HFF-Myc (cell line): ENCODE measurements at regions not wholly inside any gene's neighbourhood (a gene's known extent, or its start where the extent isn't known, plus 50 kb on each side); places are given as distances from the start of the nearest gene placed in this dataset.
"Not testable (repeated sequence)": the region's sequence is repeated elsewhere in the genome, so short reads cannot be mapped to it uniquely, and the experiment has no call there.

ENCODE experiments used
- DNase-seq: peaks from one replicate; pipeline ENCODE4 v3.0.0-alpha.2; 2011; ENCODE audit warnings: low read depth; ENCODE audit errors: extremely low read depth
- H3K4me3 ChIP-seq: replicated peaks from 2 replicates; pipeline ENCODE4 v1.5.1; 2011; ENCODE audit warnings: low read depth, mild to moderate bottlenecking, control low read depth, low read length
- TF ChIP-seq, protein P1 (sequence below): IDR thresholded peaks from 2 replicates; pipeline ENCODE4 v1.5.1; 2012; ENCODE audit warnings: mild to moderate bottlenecking, low read depth, low read length, control low read depth; ENCODE audit errors: missing control alignments

DNA sequence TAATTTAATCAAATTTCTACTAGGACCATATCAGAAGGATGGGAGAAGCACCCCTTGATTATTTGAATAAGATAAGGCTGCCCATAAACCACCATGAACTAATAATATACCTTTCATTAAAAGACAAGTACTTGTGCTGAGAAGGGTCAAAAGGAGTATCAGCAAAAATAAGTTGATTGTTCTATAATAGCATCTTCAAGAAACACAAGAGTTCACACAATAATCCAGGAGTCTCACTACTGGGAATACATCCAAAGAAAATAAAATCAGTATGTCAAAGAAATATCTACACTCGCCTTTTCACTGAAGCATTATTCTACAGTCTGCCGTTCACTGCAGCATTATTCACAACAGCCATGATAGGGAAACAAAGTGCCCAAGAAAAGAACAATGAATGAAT, 1310.1 kb upstream of the PCDH9 start:
- DNase-seq, result no peak
- TF ChIP-seq, protein P1, sequence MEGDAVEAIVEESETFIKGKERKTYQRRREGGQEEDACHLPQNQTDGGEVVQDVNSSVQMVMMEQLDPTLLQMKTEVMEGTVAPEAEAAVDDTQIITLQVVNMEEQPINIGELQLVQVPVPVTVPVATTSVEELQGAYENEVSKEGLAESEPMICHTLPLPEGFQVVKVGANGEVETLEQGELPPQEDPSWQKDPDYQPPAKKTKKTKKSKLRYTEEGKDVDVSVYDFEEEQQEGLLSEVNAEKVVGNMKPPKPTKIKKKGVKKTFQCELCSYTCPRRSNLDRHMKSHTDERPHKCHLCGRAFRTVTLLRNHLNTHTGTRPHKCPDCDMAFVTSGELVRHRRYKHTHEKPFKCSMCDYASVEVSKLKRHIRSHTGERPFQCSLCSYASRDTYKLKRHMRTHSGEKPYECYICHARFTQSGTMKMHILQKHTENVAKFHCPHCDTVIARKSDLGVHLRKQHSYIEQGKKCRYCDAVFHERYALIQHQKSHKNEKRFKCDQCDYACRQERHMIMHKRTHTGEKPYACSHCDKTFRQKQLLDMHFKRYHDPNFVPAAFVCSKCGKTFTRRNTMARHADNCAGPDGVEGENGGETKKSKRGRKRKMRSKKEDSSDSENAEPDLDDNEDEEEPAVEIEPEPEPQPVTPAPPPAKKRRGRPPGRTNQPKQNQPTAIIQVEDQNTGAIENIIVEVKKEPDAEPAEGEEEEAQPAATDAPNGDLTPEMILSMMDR, result no peak
- H3K4me3 ChIP-seq, result no peak overlapping the region

DNA sequence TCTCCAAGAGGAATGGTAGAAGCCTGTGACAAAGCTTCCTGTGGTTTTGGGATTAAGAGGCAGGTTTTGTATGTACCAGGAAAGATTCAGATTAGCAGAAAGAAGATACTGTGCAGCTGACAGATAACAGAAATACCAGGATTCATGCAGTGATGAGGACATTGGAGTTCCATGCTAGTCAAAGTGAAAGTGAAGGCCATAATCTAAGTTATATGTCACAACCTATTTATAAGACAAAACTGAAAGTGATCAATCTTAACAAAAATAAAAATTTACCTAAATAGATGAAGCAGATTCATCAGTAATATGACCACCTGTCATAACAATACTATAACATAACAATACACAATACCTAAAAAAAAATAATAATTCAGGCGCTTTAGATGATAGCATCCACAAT, 1305.2 kb upstream of the PCDH9 start:
- no peak overlapping the region for H3K4me3 ChIP-seq

DNA sequence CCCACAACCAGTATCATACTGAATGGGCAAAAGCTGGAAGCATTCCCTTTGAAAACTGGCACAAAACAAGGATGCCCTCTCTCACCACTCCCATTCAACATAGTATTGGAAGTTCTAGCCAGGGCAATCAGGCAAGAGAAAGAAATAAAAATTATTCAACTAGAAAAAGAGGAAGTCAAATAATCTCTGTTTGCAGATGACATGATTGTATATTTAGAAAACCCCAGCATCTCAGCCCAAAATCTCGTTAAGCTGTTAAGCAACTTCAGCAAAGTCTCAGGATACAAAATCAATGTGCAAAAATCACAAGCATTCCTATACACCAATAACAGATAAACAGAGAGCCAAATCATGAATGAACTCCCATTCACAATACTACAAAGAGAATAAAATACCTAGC, 1297.0 kb upstream of the PCDH9 start:
- not testable (repeated sequence) for DNase-seq, H3K4me3 ChIP-seq

More for the DNA sequence above, 1305.2 kb upstream of the PCDH9 start:
- TF ChIP-seq, protein P1, result no peak
- DNase-seq, result no peak

DNA sequence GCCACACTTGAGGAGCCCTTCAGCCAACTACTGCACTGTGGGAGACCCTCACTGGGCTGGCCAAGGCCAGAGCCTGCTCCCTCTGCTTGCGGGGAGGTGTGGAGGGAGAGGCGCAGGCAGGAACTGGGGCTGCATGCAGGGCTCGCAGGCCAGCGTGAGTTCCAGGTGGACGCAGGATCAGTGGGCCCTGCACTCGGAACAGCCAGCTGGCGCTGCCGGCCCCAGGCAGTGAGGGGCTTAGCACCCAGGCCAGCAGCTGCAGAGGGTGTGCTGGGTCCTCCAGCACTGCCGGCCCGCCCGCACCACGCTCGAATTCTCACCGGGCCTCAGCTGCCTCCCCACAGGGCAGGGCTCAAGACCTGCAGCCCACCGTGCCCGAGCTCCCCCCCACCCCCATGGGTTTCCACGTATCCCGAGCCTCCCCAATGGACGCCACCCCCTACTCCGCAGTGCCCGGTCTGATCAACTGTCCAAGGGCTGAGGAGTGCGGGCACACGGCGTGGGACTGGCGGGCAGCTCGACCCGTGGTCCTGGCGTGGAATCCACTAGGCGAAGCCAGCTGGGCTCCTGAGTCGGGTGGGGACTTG, 1293.8 kb upstream of the PCDH9 start:
- DNase-seq, result no peak
- TF ChIP-seq, protein P1, result no peak
- no peak overlapping the region for H3K4me3 ChIP-seq

DNA sequence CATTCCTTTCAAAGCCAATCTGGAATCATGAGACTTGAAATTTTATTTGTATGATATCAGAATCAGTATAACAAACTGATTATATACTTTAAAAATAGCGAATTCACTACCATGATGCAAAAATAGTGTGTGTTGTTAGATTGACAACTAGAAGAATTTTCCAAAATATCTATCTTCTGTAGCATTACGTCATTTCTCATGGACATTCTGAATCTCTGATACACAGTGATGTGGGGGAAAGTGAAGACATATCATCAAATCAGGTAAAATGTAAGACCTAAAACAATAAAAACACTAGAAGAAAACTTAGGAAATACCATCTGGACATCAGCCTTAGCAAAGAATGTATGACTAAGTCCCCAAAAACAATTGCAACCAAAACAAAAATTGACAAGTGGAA, 1292.0 kb upstream of the PCDH9 start:
- no peak for DNase-seq
- no peak overlapping the region for H3K4me3 ChIP-seq
- TF ChIP-seq, protein P1, result no peak

DNA sequence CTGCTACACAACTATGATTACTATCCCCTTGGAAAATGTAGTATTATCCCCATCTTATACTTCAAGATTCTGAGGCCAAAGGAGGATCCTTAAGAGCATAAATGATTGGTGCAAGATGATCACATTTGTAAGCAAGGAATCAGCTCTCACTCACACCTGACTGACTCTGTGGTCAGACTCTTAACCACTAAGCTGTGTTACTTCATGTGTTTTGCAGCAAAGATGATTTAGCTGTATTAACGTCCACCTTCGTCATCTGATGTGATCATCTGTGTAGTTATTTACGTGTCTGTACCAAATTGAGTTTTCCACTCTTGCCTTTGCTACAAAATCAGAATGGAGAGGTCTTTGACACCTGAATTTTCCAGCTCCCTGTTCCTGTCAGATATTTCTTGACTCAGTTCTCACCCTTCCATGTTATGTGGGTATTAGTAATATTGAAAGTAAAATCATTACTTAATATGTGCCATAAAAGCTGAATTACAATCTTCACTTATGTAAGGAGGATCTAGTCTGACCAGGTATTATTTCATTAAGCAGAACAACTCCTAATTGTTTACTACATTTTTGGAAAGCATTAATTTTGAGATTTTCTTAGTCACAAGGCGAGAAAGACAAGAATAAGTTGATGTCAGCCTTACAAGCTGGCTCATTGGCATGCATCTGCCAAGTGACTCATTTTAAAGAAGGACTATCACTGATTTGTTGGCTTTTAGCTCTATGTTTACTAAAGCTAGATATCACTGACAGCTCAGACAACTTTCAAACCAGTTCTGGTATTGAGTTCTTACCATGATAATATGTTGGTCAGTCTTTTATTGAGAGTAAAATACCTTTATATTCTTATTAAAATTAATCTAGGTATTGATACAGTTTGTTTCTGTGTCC, 1279.8 kb upstream of the PCDH9 start:
- no peak for DNase-seq
- TF ChIP-seq, protein P1, result no peak
- H3K4me3 ChIP-seq, result no peak overlapping the region

DNA sequence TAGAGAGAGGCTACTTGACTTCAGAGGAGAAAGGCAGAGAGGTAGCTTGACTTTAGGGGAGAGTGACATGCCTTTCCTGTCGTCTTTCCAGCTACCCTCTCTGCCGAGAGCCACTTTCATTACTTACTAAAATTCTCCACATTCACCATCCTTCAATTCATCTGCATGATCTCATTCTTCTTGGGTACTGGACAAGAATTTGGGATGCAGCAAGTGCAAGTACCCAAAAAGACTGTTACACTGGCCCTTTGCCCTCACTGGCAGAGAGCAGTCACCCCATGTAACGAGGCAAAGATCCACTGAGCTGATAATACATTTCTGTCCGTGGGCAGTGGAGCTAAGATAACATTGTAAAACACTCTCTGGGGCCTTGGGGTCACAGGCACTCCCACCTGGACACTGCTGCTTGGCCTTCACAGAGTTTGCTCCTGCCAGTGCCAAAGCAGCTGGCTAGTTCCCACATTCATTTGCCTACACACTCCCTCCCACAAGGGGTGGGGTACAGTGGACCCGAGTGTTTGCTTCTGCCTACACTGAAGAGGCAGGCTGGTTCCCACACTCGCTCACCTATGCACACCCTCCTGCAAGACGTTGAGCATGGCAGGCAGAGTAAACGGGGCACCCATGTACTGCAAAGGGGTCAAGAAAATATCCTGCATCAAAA, 1276.9 kb upstream of the PCDH9 start:
- TF ChIP-seq, protein P1, result no peak
- no peak for DNase-seq
- no peak overlapping the region for H3K4me3 ChIP-seq
